HG02571 (cell line): ENCODE measurements at regions not wholly inside any gene's neighbourhood (a gene's known extent, or its start where the extent isn't known, plus 50 kb on each side); places are given as distances from the start of the nearest gene placed in this dataset.

ENCODE experiments used
- ATAC-seq: cut with Tn5 transposase; IDR thresholded peaks from one replicate; pipeline ENCODE4 v1.9.1; 2021; ENCODE audit warnings: mild to moderate bottlenecking, moderate library complexity; ENCODE audit not compliant: unreplicated experiment

- no peak for ATAC-seq
These were observed 538.0 kb upstream of the CAMK1G start for GRCh38 chr1:209045331-209046057.

- no peak for ATAC-seq
These were observed 537.5 kb upstream of the CAMK1G start for GRCh38 chr1:209046058-209046417.

- no peak for ATAC-seq
These were observed 536.6 kb upstream of the CAMK1G start for GRCh38 chr1:209046935-209047334.

- ATAC-seq = no peak
These were observed 534.4 kb upstream of the CAMK1G start for GRCh38 chr1:209048941-209049669.

GRCh38 chr1:209051570-209051969 lies 531.9 kb upstream of the CAMK1G start:
- no peak for ATAC-seq

- ATAC-seq = no peak
These were observed 529.9 kb upstream of the CAMK1G start for GRCh38 chr1:209053587-209053986.

GRCh38 chr1:209057083-209057482 lies 526.4 kb upstream of the CAMK1G start:
- no peak for ATAC-seq

- no peak for ATAC-seq
These were observed 525.6 kb upstream of the CAMK1G start for GRCh38 chr1:209057901-209058300.

GRCh38 chr1:209059376-209059775 lies 524.1 kb upstream of the CAMK1G start:
- no peak for ATAC-seq

GRCh38 chr1:209059981-209060380 lies 523.5 kb upstream of the CAMK1G start:
- ATAC-seq = no peak

GRCh38 chr1:209062081-209062620 lies 521.4 kb upstream of the CAMK1G start:
- ATAC-seq = no peak

GRCh38 chr1:209062863-209063262 lies 520.7 kb upstream of the CAMK1G start:
- peak; percentile 57 for ATAC-seq

- no peak for ATAC-seq
These were observed 519.5 kb upstream of the CAMK1G start for GRCh38 chr1:209063767-209064659.

GRCh38 chr1:209064850-209065706 lies 518.4 kb upstream of the CAMK1G start:
- no peak for ATAC-seq

- ATAC-seq = no peak
These were observed 511.0 kb upstream of the CAMK1G start for GRCh38 chr1:209072481-209072880.

GRCh38 chr1:209073879-209074278 lies 509.6 kb upstream of the CAMK1G start:
- ATAC-seq = no peak

- no peak for ATAC-seq
These were observed 508.8 kb upstream of the CAMK1G start for GRCh38 chr1:209074575-209075250.

GRCh38 chr1:209076688-209077087 lies 506.8 kb upstream of the CAMK1G start:
- no peak for ATAC-seq

GRCh38 chr1:209080170-209080781 lies 503.2 kb upstream of the CAMK1G start:
- ATAC-seq = no peak
